A673 (cell line): ENCODE measurements at regions not wholly inside any gene's neighbourhood (a gene's known extent, or its start where the extent isn't known, plus 50 kb on each side); places are given as distances from the start of the nearest gene placed in this dataset.

ENCODE experiments used
- BruUV-seq: library from RNA; stranded (reverse); fragments of 400-500 nt; replicated peaks from 2 replicates; lab custom pipeline; 2021; lab: Mats Ljungman, UMichigan
- CTCF ChIA-PET: fragments of 300-600 bp; sonication (Branson Sonifier 250); formaldehyde crosslinking; loops from one replicate; lab custom pipeline; 2022; ENCODE audit warnings: antibody characterized with exemption; lab: Charles Lee
- POLR2A ChIA-PET: fragments of 300-600 bp; sonication (Branson Sonifier 250); formaldehyde crosslinking; loops from one replicate; lab custom pipeline; 2022; ENCODE audit warnings: antibody characterized with exemption; ENCODE audit not compliant: low non-redundant PET; lab: Charles Lee
- DNase-seq: peaks from one replicate; pipeline ENCODE4 v3.0.0-alpha.2; 2015; ENCODE audit warnings: low spot score
- H3K27ac ChIP-seq: fragments of 200-600 bp; sonication (generic); 2 replicates; pipeline ENCODE4 v1.5.1; 2016; ENCODE audit warnings: mixed run types, low read depth, mild to moderate bottlenecking, mixed read lengths, antibody characterized with exemption, low read length; ENCODE audit not compliant: poor library complexity, severe bottlenecking
- H3K27me3 ChIP-seq: fragments of 200-600 bp; sonication (generic); replicated peaks from 2 replicates; pipeline ENCODE4 v1.6.1; 2017; ENCODE audit warnings: mixed run types, low read depth, mild to moderate bottlenecking, mixed read lengths, antibody characterized with exemption, low read length; ENCODE audit not compliant: insufficient read depth, poor library complexity
- H3K36me3 ChIP-seq: fragments of 200-600 bp; sonication (generic); 2 replicates; pipeline ENCODE4 v1.6.1; 2016; ENCODE audit warnings: mixed run types, mild to moderate bottlenecking, mixed read lengths, antibody characterized with exemption, low read length; ENCODE audit not compliant: insufficient read depth, poor library complexity, severe bottlenecking
- H3K4me1 ChIP-seq: fragments of 200-600 bp; sonication (generic); 2 replicates; pipeline ENCODE4 v1.6.1; 2017; ENCODE audit warnings: mixed run types, mild to moderate bottlenecking, mixed read lengths, antibody characterized with exemption, low read length; ENCODE audit not compliant: insufficient read depth, poor library complexity, severe bottlenecking
- H3K4me3 ChIP-seq: fragments of 200-600 bp; sonication (generic); 2 replicates; pipeline ENCODE4 v1.5.1; 2016; ENCODE audit warnings: low read depth, mixed run types, mild to moderate bottlenecking, mixed read lengths, low read length; ENCODE audit not compliant: poor library complexity, severe bottlenecking
- H3K9me3 ChIP-seq: fragments of 200-600 bp; sonication (generic); 2 replicates; pipeline ENCODE4 v1.6.1; 2016; ENCODE audit warnings: mixed run types, low read depth, mild to moderate bottlenecking, mixed read lengths, antibody characterized with exemption, low read length; ENCODE audit not compliant: poor library complexity, severe bottlenecking
- EZH2 ChIP-seq: fragments of 200-600 bp; sonication (generic); IDR thresholded peaks from 2 replicates; pipeline ENCODE4 v1.6.1; 2017; ENCODE audit warnings: borderline replicate concordance, low read depth, mild to moderate bottlenecking, mixed read lengths, antibody characterized with exemption, low read length; ENCODE audit not compliant: poor library complexity, severe bottlenecking
- intact Hi-C: fragments of 100-400 bp; cut with micrococcal nuclease; formaldehyde crosslinking; loops from one replicate; pipeline ENCODE4 v1.10.0; 2022; ENCODE audit not compliant: unreplicated experiment
- TF ChIP-seq, protein P1 (sequence below): fragments of 300-800, 200-600 bp; sonication (generic); conservative IDR thresholded peaks from 2 replicates; pipeline ENCODE4 v1.5.1; 2017; ENCODE audit warnings: low read depth, mild to moderate bottlenecking, antibody characterized with exemption, low read length, moderate library complexity, mixed read lengths

DNA sequence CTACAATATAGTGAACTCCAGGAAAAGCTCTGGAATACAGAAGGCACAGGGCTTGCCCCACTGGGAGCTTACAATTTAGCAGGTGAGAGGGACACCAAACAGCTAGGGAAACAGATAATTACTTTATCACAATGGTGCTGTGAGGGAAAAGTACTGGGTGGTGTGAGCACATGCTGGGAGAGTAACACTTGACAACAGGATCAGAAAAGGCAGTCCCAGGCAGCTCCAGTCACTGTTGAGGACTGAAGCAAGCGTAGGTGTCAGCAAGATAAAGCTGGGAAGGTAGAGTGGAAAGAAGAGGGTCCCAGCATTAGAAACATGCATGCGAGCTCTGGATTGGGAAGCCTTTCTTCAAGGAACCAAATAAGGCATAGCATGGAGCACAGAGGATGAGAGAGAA lies 296.0 kb downstream of the ATPSCKMT start:
- no peaks in the 10 kb centered on the region for H3K36me3 ChIP-seq
- no TSS peak for BruUV-seq
- no peak overlapping the region for H3K4me3 ChIP-seq
- intact Hi-C loops: no loop called here
- H3K9me3 ChIP-seq: no peaks in the 10 kb centered on the region
- ChIA-PET POLR2A (no interaction called here), CTCF (no interaction called here)
- H3K27ac ChIP-seq: no peak overlapping the region
- no peaks in the 10 kb centered on the region for H3K4me1 ChIP-seq
- peaks cover 6% of the 10 kb centered on the region for H3K27me3 ChIP-seq
- no peak for TF ChIP-seq EZH2
- TF ChIP-seq, protein P1, sequence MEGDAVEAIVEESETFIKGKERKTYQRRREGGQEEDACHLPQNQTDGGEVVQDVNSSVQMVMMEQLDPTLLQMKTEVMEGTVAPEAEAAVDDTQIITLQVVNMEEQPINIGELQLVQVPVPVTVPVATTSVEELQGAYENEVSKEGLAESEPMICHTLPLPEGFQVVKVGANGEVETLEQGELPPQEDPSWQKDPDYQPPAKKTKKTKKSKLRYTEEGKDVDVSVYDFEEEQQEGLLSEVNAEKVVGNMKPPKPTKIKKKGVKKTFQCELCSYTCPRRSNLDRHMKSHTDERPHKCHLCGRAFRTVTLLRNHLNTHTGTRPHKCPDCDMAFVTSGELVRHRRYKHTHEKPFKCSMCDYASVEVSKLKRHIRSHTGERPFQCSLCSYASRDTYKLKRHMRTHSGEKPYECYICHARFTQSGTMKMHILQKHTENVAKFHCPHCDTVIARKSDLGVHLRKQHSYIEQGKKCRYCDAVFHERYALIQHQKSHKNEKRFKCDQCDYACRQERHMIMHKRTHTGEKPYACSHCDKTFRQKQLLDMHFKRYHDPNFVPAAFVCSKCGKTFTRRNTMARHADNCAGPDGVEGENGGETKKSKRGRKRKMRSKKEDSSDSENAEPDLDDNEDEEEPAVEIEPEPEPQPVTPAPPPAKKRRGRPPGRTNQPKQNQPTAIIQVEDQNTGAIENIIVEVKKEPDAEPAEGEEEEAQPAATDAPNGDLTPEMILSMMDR: no peak
- no peak for DNase-seq

DNA sequence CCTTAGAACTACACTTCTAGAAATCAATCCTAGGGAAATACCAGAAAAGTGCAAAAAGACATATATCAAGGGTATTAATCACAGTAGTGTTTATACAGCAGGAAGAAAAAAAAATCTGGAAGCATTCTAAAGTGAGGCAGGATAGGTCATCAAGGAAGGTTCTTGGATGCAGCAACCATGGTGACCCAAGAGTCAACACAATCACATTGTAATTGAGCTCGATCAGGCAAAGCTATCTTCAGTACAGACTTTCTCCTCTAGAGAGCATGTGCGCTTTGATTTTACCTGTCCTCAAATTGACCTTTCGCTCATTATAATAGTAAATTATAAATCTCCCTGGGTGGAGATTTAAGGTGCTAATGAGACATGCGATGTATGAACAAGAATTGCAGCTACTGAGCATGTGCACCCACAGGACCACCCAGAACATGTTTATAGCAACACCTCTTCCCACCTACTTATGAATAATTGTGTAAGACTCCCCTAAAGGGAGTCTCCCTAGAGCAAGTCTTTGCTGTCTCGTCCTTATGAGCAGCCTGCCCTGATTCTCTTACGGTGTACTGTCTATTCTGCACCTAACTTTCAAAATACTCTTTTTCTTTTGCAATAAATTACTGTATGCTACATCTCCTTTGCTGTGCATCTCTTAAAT lies 297.7 kb downstream of the ATPSCKMT start:
- POLR2A ChIA-PET: no interaction called here
- Histone ChIP-seq H3K9me3 (no peaks in the 10 kb centered on the region), H3K36me3 (no peaks in the 10 kb centered on the region), H3K4me3 (no peak overlapping the region), H3K27ac (no peak overlapping the region), H3K27me3 (peaks cover 6% of the 10 kb centered on the region), H3K4me1 (no peaks in the 10 kb centered on the region)
- intact Hi-C loops: no loop called here
- TF ChIP-seq, protein P1: no peak
- no peak for TF ChIP-seq EZH2
- CTCF ChIA-PET: no interaction called here
- DNase-seq: no peak
- no TSS peak for BruUV-seq

DNA sequence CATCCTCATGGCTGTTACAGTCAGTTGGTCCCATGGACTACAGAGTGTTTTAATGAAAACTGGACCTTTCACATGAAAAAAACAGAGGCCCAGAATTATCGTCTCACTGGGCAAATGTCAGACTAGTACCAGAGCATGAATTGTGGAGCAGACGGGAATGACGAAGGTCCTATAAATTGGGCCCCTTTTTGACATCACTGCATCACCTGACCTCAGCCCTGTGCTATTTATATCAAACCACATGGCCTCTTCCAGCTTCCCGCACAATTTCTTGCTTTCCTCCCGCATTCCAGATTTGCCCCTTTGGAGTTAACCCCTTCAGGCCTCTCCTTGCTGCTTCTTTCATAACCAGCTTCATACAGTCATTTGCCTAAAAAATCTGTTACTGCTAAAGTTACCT lies 301.7 kb downstream of the ATPSCKMT start:
- BruUV-seq: no TSS peak
- Histone ChIP-seq H3K36me3 (no peaks in the 10 kb centered on the region), H3K27me3 (peaks cover 4% of the 10 kb centered on the region), H3K27ac (no peak overlapping the region), H3K9me3 (no peaks in the 10 kb centered on the region), H3K4me1 (no peaks in the 10 kb centered on the region), H3K4me3 (no peak overlapping the region)
- TF ChIP-seq, protein P1: no peak
- TF ChIP-seq EZH2: no peak
- POLR2A ChIA-PET: no interaction called here
- CTCF ChIA-PET: no interaction called here
- intact Hi-C loops: no loop called here
- DNase-seq: no peak
